ENCODE measurements at regions not wholly inside any gene's neighbourhood (a gene's known extent, or its start where the extent isn't known, plus 50 kb on each side); places are given as distances from the start of the nearest gene placed in this dataset.

GRCh38 chr2:217092710-217093379 is 233.0 kb upstream of the TNP1 start:
- Histone ChIP-seq H3K27me3 (ENCODE audit: insufficient read depth, low read depth) (no peaks in the 10 kb centered on the region), H3K4me1 (replicated peaks; ENCODE audit: insufficient read depth) (peaks cover 10% of the 10 kb centered on the region; the same call in 1 of the 2 replicates), H3K4me3 (no peak overlapping the region), H4K20me1 (ENCODE audit: insufficient read depth) (no peaks in the 10 kb centered on the region), H3K9me2 (ENCODE audit: insufficient read depth) (no peaks in the 10 kb centered on the region), H3K27ac (no peak overlapping the region), H3F3A (ENCODE audit: insufficient read depth, low read depth) (peaks cover 5% of the 10 kb centered on the region; the same call in 1 of the 2 replicates), H3K36me3 (ENCODE audit: low read depth) (no peaks in the 10 kb centered on the region), H3K9me3 (ENCODE audit: insufficient read depth, low read depth) (no peaks in the 10 kb centered on the region), H2AFZ (no peak overlapping the region), H3K79me2 (ENCODE audit: low read depth) (no peaks in the 10 kb centered on the region), H3K4me2 (no peak overlapping the region)
- ChIA-PET POLR2A (ENCODE audit: unreplicated experiment) (interaction anchor here (0.8 kb wide), 1 partner anchor 23 kb away, joined by 6 read pairs; no protein-coding TSS in a partner anchor), CTCF (no interaction called here)
- no peak for TF ChIP-seq EZH2 (IDR thresholded peaks at IDR 0.05; ENCODE audit: low read depth)
- no peak for TF ChIP-seq CTCF (conservative IDR thresholded peaks at IDR 0.05)
- DNase-seq = no peak
- no TSS peak for BruUV-seq (replicated peaks)
- intact Hi-C loops (cut with micrococcal nuclease; ENCODE audit: unreplicated experiment) = no loop called here

- CTCF ChIA-PET = no interaction called here
- Histone ChIP-seq H3K36me3 (ENCODE audit: low read depth) (no peaks in the 10 kb centered on the region), H2AFZ (no peak overlapping the region), H3K27ac (no peak overlapping the region), H3K79me2 (ENCODE audit: low read depth) (no peaks in the 10 kb centered on the region), H3K4me2 (no peak overlapping the region), H3K4me1 (replicated peaks; ENCODE audit: insufficient read depth) (peaks cover 10% of the 10 kb centered on the region; the same call in 1 of the 2 replicates), H3K9me3 (ENCODE audit: insufficient read depth, low read depth) (no peaks in the 10 kb centered on the region), H3F3A (ENCODE audit: insufficient read depth, low read depth) (peaks cover 5% of the 10 kb centered on the region; the same call in 1 of the 2 replicates), H4K20me1 (ENCODE audit: insufficient read depth) (no peaks in the 10 kb centered on the region), H3K27me3 (ENCODE audit: insufficient read depth, low read depth) (no peaks in the 10 kb centered on the region), H3K4me3 (no peak overlapping the region), H3K9me2 (ENCODE audit: insufficient read depth) (no peaks in the 10 kb centered on the region)
- POLR2A ChIA-PET (ENCODE audit: unreplicated experiment) = no interaction called here
- DNase-seq = no peak
- BruUV-seq (replicated peaks) = no TSS peak
- intact Hi-C loops (cut with micrococcal nuclease; ENCODE audit: unreplicated experiment) = no loop called here
- TF ChIP-seq EZH2 (IDR thresholded peaks at IDR 0.05; ENCODE audit: low read depth) = no peak
- TF ChIP-seq CTCF (conservative IDR thresholded peaks at IDR 0.05) = no peak
Observed at GRCh38 chr2:217091531-217091930, 231.7 kb upstream of the TNP1 start.

- Histone ChIP-seq H3K27ac (no peak overlapping the region), H3K4me1 (replicated peaks; ENCODE audit: insufficient read depth) (peaks cover 9% of the 10 kb centered on the region; the same call in 1 of the 2 replicates), H3F3A (ENCODE audit: insufficient read depth, low read depth) (peaks cover 5% of the 10 kb centered on the region; the same call in 1 of the 2 replicates), H3K9me3 (ENCODE audit: insufficient read depth, low read depth) (no peaks in the 10 kb centered on the region), H4K20me1 (ENCODE audit: insufficient read depth) (no peaks in the 10 kb centered on the region), H3K36me3 (ENCODE audit: low read depth) (no peaks in the 10 kb centered on the region), H3K4me2 (no peak overlapping the region), H2AFZ (no peak overlapping the region), H3K79me2 (ENCODE audit: low read depth) (no peaks in the 10 kb centered on the region), H3K4me3 (no peak overlapping the region), H3K9me2 (ENCODE audit: insufficient read depth) (no peaks in the 10 kb centered on the region), H3K27me3 (ENCODE audit: insufficient read depth, low read depth) (no peaks in the 10 kb centered on the region)
- intact Hi-C loops (cut with micrococcal nuclease; ENCODE audit: unreplicated experiment) = no loop called here
- no peak for DNase-seq
- ChIA-PET POLR2A (ENCODE audit: unreplicated experiment) (no interaction called here), CTCF (no interaction called here)
- no peak for TF ChIP-seq CTCF (conservative IDR thresholded peaks at IDR 0.05)
- no peak for TF ChIP-seq EZH2 (IDR thresholded peaks at IDR 0.05; ENCODE audit: low read depth)
- BruUV-seq (replicated peaks) = no TSS peak
Observed at GRCh38 chr2:217090884-217091283, 231.0 kb upstream of the TNP1 start.

All from PC-9 (cell line).